GM18508 (cell line): ENCODE measurements at regions not wholly inside any gene's neighbourhood (a gene's known extent, or its start where the extent isn't known, plus 50 kb on each side); places are given as distances from the start of the nearest gene placed in this dataset.
A peak's percentile ranks its signal among the peaks of the same experiment; 100 is the strongest.

ENCODE experiments used
- ATAC-seq: cut with Tn5 transposase; IDR thresholded peaks from one replicate; pipeline ENCODE4 v1.9.1; 2021; ENCODE audit warnings: moderate number of reproducible peaks; ENCODE audit not compliant: insufficient read depth, unreplicated experiment

- ATAC-seq = no peak
Observed at GRCh38 chr11:133699071-133699470, 146.2 kb downstream of the SPATA19 start.

- ATAC-seq = no peak
Observed at GRCh38 chr11:133698654-133699053, 146.7 kb downstream of the SPATA19 start.

DNA sequence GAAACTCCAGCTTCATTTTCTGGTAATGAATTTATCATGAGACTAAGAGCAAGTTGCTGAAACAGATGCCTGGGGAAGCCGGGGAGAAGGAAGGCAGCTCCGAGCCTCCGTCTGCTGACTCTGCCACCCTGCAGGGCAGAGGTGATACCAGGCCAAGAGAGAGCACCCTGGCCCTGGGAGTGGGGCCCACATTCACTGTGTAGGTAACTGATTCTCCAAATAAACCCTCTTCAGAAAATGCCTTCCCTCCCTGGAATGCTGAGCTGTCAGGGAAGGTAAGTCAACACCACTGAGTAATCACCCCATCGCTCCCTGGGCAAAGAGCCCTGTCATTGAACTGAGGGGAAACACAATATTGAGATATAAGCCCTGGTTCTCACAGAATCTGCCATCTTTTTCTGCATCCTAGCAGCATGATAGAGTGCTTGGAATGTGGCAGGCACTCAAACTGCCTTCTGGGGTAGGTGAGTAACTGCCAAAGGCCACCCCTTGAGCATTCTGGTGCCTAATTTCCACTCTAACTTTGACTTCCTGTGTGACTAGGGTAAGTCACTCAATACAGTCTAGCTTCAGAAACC is 147.6 kb downstream of the SPATA19 start:
- ATAC-seq = no peak

GRCh38 chr11:133697161-133697560 is 148.2 kb downstream of the SPATA19 start:
- ATAC-seq = no peak

DNA sequence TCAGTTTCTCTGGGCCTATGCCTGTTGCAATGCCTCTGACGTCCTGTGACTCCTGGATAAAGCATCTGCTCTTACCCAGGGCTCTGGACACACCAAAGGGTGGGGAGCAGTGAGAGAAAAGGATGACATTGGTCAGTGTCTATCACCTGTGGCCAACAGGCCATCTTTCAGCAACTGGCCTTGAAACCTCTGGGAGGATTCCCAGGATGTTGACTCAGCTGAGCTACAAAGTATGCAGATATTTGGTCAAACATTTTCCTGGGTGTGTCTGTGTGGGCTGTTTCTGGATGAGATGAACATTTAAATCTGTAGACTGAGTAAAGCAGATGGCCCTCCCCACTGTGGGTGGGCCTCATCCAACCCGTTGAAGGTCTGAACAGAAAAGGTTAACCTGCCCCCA is 149.9 kb downstream of the SPATA19 start:
- no peak for ATAC-seq

DNA sequence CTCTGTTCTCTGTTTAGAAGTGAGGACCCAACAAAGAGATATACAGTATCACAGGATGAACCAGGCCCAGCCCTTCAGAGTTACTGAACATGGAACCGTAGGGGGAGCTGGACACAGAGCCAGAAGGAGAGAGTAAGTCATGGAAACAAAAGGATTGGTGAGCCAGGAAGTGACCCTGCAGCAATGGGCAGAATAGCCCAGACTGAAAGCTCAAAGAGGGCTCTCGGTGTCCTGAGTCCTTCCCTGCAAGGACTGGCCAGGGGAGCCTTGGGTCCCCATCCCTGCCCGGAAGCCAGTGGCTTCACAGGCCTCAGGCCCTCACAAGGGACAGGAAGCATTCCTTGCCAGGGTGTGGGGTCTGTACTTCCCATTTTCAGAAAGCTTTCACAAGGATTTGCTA is 150.6 kb downstream of the SPATA19 start:
- ATAC-seq = no peak

DNA sequence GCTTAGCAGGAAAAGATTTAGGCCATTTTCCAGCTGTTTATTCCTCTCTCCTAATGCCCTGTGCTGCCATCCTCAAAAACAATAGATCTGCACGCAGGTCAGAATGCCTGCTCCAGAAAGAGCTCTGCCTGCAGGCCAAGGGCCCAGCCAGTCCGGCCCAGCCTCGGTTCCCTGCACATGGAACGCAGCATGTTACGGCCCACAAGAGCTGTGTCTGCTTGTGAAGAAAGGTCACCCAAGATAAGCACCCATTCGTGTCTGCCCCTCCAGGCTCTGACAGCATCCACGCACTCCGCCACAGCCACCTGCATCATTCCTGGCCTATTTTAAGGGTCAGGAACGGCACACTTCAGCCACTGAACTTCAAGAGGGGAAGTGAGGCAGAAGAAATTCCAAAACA is 152.2 kb downstream of the SPATA19 start:
- no peak for ATAC-seq

DNA sequence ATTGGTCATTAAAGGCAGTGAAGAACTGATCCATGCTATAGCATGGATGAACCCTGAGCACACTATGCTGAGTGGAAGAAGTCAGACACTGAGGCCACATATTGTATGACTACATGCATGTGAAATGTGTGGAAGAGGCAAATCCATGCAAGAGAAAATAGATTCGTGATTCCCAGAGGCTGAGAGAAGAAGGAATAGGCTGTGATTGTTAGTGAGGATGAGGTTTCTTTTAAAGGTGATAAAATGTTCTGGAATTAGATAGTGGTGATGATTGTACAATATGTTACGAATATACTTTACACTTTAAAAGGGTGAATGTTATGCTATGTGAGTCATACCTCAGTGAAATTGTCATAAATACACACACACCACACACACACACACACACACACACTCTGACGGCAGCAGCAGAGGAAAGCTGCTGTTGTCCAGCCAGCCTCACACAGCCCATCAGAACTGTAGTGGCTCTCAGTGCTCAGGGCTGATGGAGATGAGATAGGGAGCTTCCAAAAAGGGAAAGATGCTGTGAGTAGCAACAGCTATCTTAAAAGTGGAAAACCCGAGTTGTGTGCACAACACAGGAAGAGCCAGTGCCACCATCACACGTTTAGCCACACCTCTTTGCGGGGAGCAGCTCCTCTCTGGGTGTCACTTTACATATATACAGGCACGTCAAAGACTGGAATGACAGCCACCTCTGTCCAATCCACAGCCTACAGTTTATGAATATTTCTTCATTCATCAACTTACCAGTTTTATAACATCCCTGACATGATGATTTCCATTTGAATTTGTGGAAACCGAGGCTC is 153.0 kb downstream of the SPATA19 start:
- no peak for ATAC-seq

DNA sequence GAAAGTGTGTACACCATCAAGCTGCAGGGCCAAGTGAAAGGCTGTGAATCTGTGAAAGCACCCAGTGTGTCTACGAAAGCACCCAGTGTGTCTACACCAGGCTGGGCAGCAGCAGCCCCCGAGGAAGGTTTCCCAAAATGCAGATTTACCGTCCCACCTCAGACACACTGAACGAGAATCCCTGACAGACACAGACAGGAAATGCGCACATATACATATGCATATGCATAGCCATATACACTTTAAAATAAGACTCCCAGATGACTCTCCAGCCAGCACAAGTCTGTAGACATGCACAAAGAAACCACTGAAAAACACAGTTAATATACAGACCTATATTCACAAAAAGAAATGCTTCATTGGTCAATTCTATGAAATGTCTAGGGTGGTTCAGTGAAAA is 155.5 kb upstream of the OPCML start:
- no peak for ATAC-seq

- no peak for ATAC-seq
Observed at GRCh38 chr11:133681901-133682300, 149.6 kb upstream of the OPCML start.

- no peak for ATAC-seq
Observed at GRCh38 chr11:133679896-133680295, 147.6 kb upstream of the OPCML start.

- ATAC-seq = no peak
Observed at GRCh38 chr11:133678191-133678590, 145.9 kb upstream of the OPCML start.

DNA sequence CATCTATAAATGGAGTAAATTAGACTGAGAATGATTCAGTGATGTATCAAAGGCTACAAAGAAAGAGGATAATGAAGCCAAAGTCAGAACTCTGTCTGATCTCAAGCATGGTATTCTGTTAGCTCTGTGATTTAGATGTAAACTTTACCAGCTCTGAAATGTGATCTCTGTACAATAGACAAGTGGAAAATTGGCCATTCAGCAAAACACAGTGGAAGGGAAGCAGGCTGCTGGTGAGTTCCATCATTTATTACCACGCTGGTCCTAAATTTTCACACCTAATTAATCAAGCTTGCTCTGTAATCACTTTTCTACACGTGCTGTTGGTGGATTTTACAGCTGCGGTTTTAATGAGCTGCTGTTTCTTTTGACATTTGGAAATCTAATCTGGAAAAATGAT is 145.1 kb upstream of the OPCML start:
- no peak for ATAC-seq

DNA sequence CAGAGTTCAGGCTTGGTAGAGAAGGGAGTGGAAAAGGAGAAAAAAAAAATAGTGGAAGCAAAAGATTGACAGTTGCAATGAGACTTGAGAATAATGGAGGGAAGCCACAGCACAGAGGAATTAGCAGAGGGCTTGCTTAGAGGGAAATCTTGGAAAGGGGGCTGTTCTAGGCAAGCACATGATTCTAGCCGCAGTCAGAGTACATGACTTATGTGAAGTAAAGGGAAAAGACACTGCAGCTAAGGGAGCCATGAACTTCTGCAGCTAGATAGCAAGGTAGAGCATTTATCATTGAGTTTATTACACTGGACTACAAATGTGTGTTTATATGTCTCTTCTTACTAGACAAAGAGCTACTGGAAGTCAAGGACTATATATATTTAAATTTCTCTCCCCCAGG is 144.0 kb upstream of the OPCML start:
- no peak for ATAC-seq

DNA sequence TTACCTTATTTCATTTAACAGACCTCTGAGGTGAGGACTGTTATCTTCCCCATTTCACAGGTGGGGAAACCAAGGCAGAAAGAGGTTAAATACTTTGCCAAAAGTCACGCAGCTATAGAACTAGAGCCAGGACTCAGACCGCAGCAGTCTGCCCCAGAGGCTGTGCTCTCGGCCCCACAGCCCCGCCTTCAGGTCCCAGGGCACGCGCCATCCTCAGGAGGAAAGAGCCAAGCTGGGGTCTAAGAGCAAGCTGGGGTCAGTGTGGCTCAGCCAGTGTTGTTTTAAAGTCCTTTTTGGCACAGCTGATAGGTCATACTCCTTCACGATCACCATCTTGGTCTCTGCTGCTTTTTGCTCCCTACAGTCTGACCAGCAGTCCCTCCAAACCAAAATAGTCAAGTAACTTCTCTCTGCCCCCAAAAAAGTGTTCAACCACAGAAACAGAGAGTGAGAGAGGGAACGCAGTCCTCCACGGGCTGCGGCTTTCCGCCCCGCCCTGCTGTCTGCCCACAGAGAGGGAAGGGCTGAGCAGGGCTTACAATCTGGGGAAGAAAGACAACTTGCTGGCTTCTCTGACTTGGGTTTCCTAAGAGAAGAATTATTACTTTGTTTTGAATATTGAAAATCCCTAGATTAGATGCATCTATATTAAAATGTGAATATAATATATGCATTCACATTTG is 137.2 kb upstream of the OPCML start:
- ATAC-seq = no peak

GRCh38 chr11:133663135-133663985 is 131.1 kb upstream of the OPCML start:
- no peak for ATAC-seq

- no peak for ATAC-seq
Observed at GRCh38 chr11:133661846-133662245, 129.5 kb upstream of the OPCML start.

DNA sequence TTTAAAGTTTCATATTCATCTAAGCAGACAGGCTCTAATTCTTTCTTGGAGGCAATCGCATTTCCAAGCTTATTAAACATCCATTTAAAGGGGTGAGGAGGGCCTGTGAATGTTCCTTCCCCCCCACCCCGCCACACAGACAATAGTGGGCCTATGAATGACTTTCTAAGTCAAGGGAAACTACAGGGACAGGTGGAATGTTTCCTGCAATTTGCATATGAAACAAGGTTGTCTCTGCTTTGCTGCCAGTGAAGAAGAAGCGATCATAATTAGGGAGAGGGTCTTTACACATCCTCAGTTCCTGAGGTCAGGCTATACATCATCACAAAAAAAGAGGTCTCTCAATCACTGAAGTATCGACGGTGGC is 127.9 kb upstream of the OPCML start:
- no peak for ATAC-seq

DNA sequence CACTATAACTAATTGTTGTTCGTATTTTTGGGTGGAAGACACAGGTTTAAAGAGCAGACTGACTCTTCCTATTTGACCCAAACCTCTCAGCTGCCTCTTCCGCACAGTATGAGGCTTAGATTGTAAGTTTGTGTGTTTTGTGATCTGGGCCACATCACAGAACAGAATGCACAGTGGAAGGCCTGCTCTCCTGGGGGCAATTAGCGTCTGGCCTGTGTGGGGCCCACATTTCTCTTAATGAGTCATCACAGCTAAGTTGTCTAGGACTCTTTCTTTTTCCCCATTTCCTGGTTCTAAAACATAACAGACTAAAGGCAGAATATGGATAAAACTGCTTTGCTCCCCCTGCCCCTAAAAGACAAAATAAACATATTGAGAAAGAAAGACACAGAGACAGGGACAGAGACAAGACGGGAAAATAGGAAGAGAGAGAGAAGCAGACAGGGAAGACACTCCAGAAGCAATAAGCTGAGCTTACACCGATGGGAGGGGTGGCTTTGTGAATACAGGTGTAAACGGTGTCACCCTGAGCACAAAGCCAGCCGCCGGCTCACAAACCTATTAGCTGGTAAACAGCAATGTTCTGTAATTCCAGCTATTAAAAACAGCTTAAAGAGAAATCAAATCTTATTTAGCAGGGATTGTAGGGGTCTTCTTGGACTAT is 127.4 kb upstream of the OPCML start:
- peak; percentile 61 for ATAC-seq

- no peak for ATAC-seq
Observed at GRCh38 chr11:133657054-133657453, 124.8 kb upstream of the OPCML start.
